Natural killer cell (primary cell): ENCODE measurements at regions not wholly inside any gene's neighbourhood (a gene's known extent, or its start where the extent isn't known, plus 50 kb on each side); places are given as distances from the start of the nearest gene placed in this dataset.

Experiments used
- ATAC-seq, 3 donors: fragments of 150-1000 bp in 2 of 3; fragments of 200-7000 bp in 1 of 3; cut with Tn5 transposase; 1 replicate in 1 of 3; 2 replicates in 2 of 3; pipeline ENCODE4 v1.10.0; 2021; ENCODE audit warnings: mild to moderate bottlenecking in 2 of 3, moderate library complexity in 2 of 3
- DNase-seq, 2 donors: peaks; one replicate each; pipeline versions ENCODE4 v3.0.0 to v3.0.0-alpha.2; 2013 to 2021; ENCODE audit warnings: mixed read lengths in 1 of 2
- H3K27ac ChIP-seq: one replicate; pipeline ENCODE4 v1.5.1; 2013; ENCODE audit warnings: mild to moderate bottlenecking, low read length
- H3K27me3 ChIP-seq: one replicate; pipeline ENCODE4 v1.6.1; 2013; ENCODE audit warnings: low read length; ENCODE audit not compliant: control insufficient read depth, insufficient read depth
- H3K36me3 ChIP-seq: one replicate; pipeline ENCODE4 v1.6.1; 2013; ENCODE audit warnings: low read length; ENCODE audit not compliant: control insufficient read depth, insufficient read depth
- H3K4me1 ChIP-seq: one replicate; pipeline ENCODE4 v1.6.1; 2013; ENCODE audit warnings: low read length; ENCODE audit not compliant: control insufficient read depth, insufficient read depth
- H3K4me3 ChIP-seq: one replicate; pipeline ENCODE4 v1.5.1; 2013; ENCODE audit warnings: low read length
- H3K9me3 ChIP-seq: one replicate; pipeline ENCODE4 v1.6.1; 2013; ENCODE audit warnings: low read length; ENCODE audit not compliant: control insufficient read depth, insufficient read depth
- H3K27ac Mint-ChIP-seq, 2 donors: one replicate each; pipeline ENCODE4 v1.8.0; 2022; ENCODE audit warnings: mild to moderate bottlenecking in 2 of 2, mixed read lengths in 2 of 2, moderate library complexity in 1 of 2
- H3K27me3 Mint-ChIP-seq, 2 donors: one replicate each; pipeline ENCODE4 v1.8.0; 2022; ENCODE audit warnings: low read depth in 2 of 2, mixed read lengths in 2 of 2
- H3K36me3 Mint-ChIP-seq: one replicate; pipeline ENCODE4 v1.8.0; 2022; ENCODE audit warnings: mixed read lengths
- H3K4me1 Mint-ChIP-seq, 2 donors: one replicate each; pipeline ENCODE4 v1.8.0; 2022; ENCODE audit warnings: mixed read lengths in 2 of 2
- H3K4me3 Mint-ChIP-seq: one replicate; pipeline ENCODE4 v1.8.0; 2022; ENCODE audit warnings: mild to moderate bottlenecking, moderate library complexity, mixed read lengths
- H3K9me3 Mint-ChIP-seq, 2 donors: one replicate each; pipeline ENCODE4 v1.8.0; 2022; ENCODE audit warnings: mixed read lengths in 2 of 2
- CTCF ChIP-seq: fragments of 200-600 bp; IDR thresholded peaks from one replicate; pipeline ENCODE4 v1.8.0; 2022; ENCODE audit warnings: antibody characterized with exemption
- WGBS: methylation state at CpG from one replicate; pipeline ENCODE4 v1.1.7; 2013; ENCODE audit warnings: missing lambda C conversion rate; ENCODE audit not compliant: insufficient coverage; 5-methylcytosine and 5-hydroxymethylcytosine counted together
- intact Hi-C: fragments of 100-400 bp; cut with micrococcal nuclease; formaldehyde crosslinking; loops from one replicate; pipeline ENCODE4 v1.14.2; 2022

DNA sequence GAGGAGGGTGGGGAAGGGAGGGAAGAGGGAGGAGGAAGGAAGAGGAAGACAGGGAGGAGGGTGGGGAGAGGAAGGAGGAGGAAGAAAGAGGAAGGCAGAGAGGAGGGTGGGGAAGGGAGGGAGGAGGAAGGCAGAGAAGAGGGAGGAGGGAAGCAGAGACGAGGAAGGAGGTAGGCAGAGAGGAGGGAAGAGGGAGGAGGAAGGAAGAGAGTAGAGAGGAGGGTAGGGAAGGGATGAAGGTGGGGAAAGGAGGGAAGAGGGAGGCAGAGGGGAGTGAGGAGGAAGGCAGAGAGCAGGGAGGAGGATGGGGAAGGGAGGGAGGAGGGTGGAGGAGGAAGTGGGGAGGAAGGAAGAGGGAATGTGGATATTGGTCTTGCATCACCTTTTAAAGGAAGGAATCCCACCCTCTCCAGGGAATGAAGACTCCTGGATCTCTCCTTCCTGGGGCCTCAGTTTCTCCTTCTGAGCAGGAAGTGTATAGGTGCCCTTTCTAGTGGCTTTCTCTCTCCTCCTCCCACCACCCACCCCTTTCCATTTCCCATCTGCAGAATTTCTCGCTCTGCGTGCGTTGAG, 188.9 kb upstream of the ZNF618 start:
- H3K4me3 Mint-ChIP-seq, result peak overlapping the region; percentile 59
- intact Hi-C loops, result loop anchor here (10.0 kb wide), 1 partner anchor 278 kb away; no protein-coding TSS in a partner anchor
- H3K27me3 ChIP-seq, result peaks cover 9% of the 10 kb centered on the region
- H3K36me3 Mint-ChIP-seq, result no peaks in the 10 kb centered on the region
- DNase-seq, result no peak
- H3K27me3 Mint-ChIP-seq, result peaks cover 0 to 3% of the 10 kb centered on the region in 2 donors
- H3K36me3 ChIP-seq, result no peaks in the 10 kb centered on the region
- TF ChIP-seq CTCF, result no peak
- no peak overlapping the region for H3K4me3 ChIP-seq
- peak overlapping the region in 1 of 2 donors; percentile 60 for H3K27ac Mint-ChIP-seq
- H3K4me1 ChIP-seq, result peaks cover 35% of the 10 kb centered on the region
- no peak overlapping the region for H3K27ac ChIP-seq
- WGBS, result 28% methylated on average over 2 of the region's 4 CpGs
- H3K9me3 Mint-ChIP-seq, result no peaks in the 10 kb centered on the region
- ATAC-seq, result no peak
- H3K4me1 Mint-ChIP-seq, result peaks cover 24 to 53% of the 10 kb centered on the region in 2 donors
- no peaks in the 10 kb centered on the region for H3K9me3 ChIP-seq

DNA sequence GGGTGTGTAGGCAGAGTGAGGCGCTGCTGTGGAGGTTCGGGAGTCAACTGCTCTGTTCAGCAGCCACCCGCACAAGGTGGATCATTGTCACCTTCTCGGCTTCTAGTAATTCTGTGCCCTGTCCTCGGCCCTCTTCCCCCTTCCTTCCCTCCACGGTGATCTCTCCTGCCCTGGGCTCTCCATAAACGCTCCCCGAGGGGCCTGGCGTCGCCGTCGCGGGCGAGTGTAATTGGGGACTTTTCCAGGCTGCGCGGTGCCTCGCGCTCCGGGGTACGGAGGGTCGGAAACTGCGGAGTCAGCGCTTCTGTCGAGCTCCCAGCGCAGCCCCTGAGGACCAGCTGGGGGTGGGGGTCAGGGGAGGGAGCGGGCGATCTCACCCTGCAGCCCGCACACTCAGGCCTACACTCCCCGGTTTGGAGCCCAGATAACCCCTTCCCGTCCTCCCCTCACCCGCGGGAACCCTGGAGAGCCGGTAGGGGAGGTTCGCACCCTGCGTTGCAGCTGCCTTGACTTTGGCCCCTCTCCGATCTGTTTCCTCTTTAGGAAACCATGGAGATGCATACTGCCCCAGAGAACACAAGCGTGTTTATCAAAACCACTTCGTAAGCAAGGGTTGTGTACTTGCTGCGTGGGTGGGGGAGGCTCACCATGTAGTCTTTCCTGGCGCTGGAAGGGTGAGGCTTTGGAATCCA, 188.3 kb upstream of the ZNF618 start:
- WGBS, result 16% methylated on average over 39 of the region's 40 CpGs
- Mint-ChIP-seq H3K27ac (peak overlapping the region in 1 of 2 donors; percentile 60), H3K4me1 (peaks cover 20 to 48% of the 10 kb centered on the region in 2 donors), H3K4me3 (peak overlapping the region; percentile 59), H3K27me3 (peaks cover 0 to 3% of the 10 kb centered on the region in 2 donors), H3K9me3 (no peaks in the 10 kb centered on the region), H3K36me3 (no peaks in the 10 kb centered on the region)
- H3K4me3 ChIP-seq, result no peak overlapping the region
- intact Hi-C loops, result loop anchor here (10.0 kb wide), 1 partner anchor 277 kb away; no protein-coding TSS in a partner anchor
- no peak overlapping the region for H3K27ac ChIP-seq
- no peaks in the 10 kb centered on the region for H3K9me3 ChIP-seq
- ATAC-seq, result peak; percentile 14 to 50 (median 48)
- H3K27me3 ChIP-seq, result peaks cover 9% of the 10 kb centered on the region
- TF ChIP-seq CTCF, result no peak
- H3K36me3 ChIP-seq, result no peaks in the 10 kb centered on the region
- H3K4me1 ChIP-seq, result peaks cover 29% of the 10 kb centered on the region
- DNase-seq, result no peak

GRCh38 chr9:113690055-113690740, 185.9 kb upstream of the ZNF618 start:
- H3K27me3 ChIP-seq, result peaks cover 10% of the 10 kb centered on the region
- Mint-ChIP-seq H3K36me3 (no peaks in the 10 kb centered on the region), H3K4me3 (no peak overlapping the region), H3K9me3 (no peaks in the 10 kb centered on the region), H3K27ac (no peak overlapping the region), H3K27me3 (peaks cover 0 to 3% of the 10 kb centered on the region in 2 donors), H3K4me1 (peaks cover 28 to 45% of the 10 kb centered on the region in 2 donors)
- ATAC-seq (no peak), DNase-seq (no peak)
- TF ChIP-seq CTCF, result no peak
- no peaks in the 10 kb centered on the region for H3K9me3 ChIP-seq
- no peak overlapping the region for H3K4me3 ChIP-seq
- no peaks in the 10 kb centered on the region for H3K36me3 ChIP-seq
- H3K27ac ChIP-seq, result no peak overlapping the region
- H3K4me1 ChIP-seq, result peaks cover 34% of the 10 kb centered on the region
- intact Hi-C loops, result no loop called here
- 80% methylated on average over 9 of the region's 11 CpGs for WGBS
